Lung (tissue), 11 donors: ENCODE measurements at regions not wholly inside any gene's neighbourhood (a gene's known extent, or its start where the extent isn't known, plus 50 kb on each side); places are given as distances from the start of the nearest gene placed in this dataset.

Source experiments
- ATAC-seq: fragments of 200-7000 bp; cut with Tn5 transposase; one replicate; pipeline ENCODE4 v1.9.1; 2020; ENCODE audit warnings: moderate number of reproducible peaks; ENCODE audit not compliant: insufficient read depth, low FRiP score
- DNase-seq, 3 donors: peaks; one replicate each; pipeline ENCODE4 v3.0.0-alpha.2; 2013 to 2017
- H3K27ac ChIP-seq, 2 donors: one replicate each; pipeline ENCODE4 v1.5.1; 2013; ENCODE audit warnings: mild to moderate bottlenecking in 2 of 2, moderate library complexity in 2 of 2, control low read depth in 1 of 2, inconsistent platforms in 1 of 2, low read depth in 1 of 2, low read length in 1 of 2
- H3K27me3 ChIP-seq, 3 donors: one replicate each; pipeline ENCODE4 v1.5.1; 2013; ENCODE audit warnings: low read length in 2 of 3; ENCODE audit not compliant: control insufficient read depth in 3 of 3, insufficient read depth in 3 of 3
- H3K36me3 ChIP-seq, 4 donors: one replicate each; pipeline ENCODE4 v1.5.1; 2013; ENCODE audit warnings: low read length in 4 of 4, mild to moderate bottlenecking in 1 of 4, moderate library complexity in 1 of 4; ENCODE audit not compliant: control insufficient read depth in 4 of 4, insufficient read depth in 4 of 4
- H3K4me1 ChIP-seq, 5 donors: one replicate each; pipeline ENCODE4 v1.5.1; 2013; ENCODE audit warnings: low read length in 5 of 5, mild to moderate bottlenecking in 2 of 5, moderate library complexity in 1 of 5; ENCODE audit not compliant: control insufficient read depth in 5 of 5, insufficient read depth in 5 of 5
- H3K4me3 ChIP-seq: one replicate; pipeline ENCODE4 v1.5.1; 2013; ENCODE audit warnings: mild to moderate bottlenecking, control low read depth, moderate library complexity
- H3K9ac ChIP-seq, 2 donors: one replicate each; pipeline ENCODE4 v1.5.1; 2013; ENCODE audit warnings: low read length in 2 of 2, control low read depth in 1 of 2; ENCODE audit not compliant: insufficient read depth in 1 of 2
- H3K9me3 ChIP-seq, 4 donors: one replicate each; pipeline ENCODE4 v1.5.1; 2013; ENCODE audit warnings: low read length in 3 of 4, mild to moderate bottlenecking in 1 of 4, moderate library complexity in 1 of 4; ENCODE audit not compliant: control insufficient read depth in 4 of 4, insufficient read depth in 3 of 4
- CTCF ChIP-seq: IDR thresholded peaks from 2 replicates; pipeline ENCODE4 v1.5.1; 2012; ENCODE audit warnings: mild to moderate bottlenecking; ENCODE audit errors: control extremely low read depth, extremely low read depth
- WGBS, 2 donors: extraction: QIAGEN DNeasy Blood & Tissue Kit; methylation state at CpG; one replicate each; pipeline ENCODE4 v1.1.7; 2013; 5-methylcytosine and 5-hydroxymethylcytosine counted together
- donor health status: control.
- donor health status: control.
- donor health status: Bipolar disorder and iron deficiency.
- donor health status: healthy.
- donor health status: DM: yes; HTN: yes; CAD: no.

- Histone ChIP-seq H3K27ac (no peak overlapping the region), H3K27me3 (no peaks in the 10 kb centered on the region), H3K9me3 (no peaks in the 10 kb centered on the region), H3K4me1 (no peaks in the 10 kb centered on the region), H3K4me3 (no peak overlapping the region), H3K36me3 (no peaks in the 10 kb centered on the region), H3K9ac (no peak overlapping the region)
- TF ChIP-seq CTCF = no peak
- WGBS, 2 donors = 77 to 82% methylated on average over 5 of the region's 5 CpGs
- ATAC-seq (peak; percentile 15), DNase-seq (no peak)
Observed at GRCh38 chr13:79225487-79226232, 180.4 kb downstream of the RBM26 start.

GRCh38 chr13:79222427-79223205 lies 183.4 kb downstream of the RBM26 start:
- no peaks in the 10 kb centered on the region for H3K27me3 ChIP-seq
- DNase-seq = no peak
- H3K4me3 ChIP-seq = no peak overlapping the region
- no peaks in the 10 kb centered on the region for H3K4me1 ChIP-seq
- 91 to 95% methylated on average over 4 of the region's 4 CpGs for WGBS, 2 donors
- no peak overlapping the region for H3K9ac ChIP-seq
- H3K27ac ChIP-seq = no peak overlapping the region
- H3K36me3 ChIP-seq = no peaks in the 10 kb centered on the region
- no peak for TF ChIP-seq CTCF
- ATAC-seq = no peak
- no peaks in the 10 kb centered on the region for H3K9me3 ChIP-seq

GRCh38 chr13:79212064-79212619 lies 193.9 kb downstream of the RBM26 start:
- Histone ChIP-seq H3K4me1 (no peaks in the 10 kb centered on the region), H3K4me3 (no peak overlapping the region), H3K27ac (no peak overlapping the region), H3K9ac (no peak overlapping the region), H3K27me3 (no peaks in the 10 kb centered on the region), H3K9me3 (no peaks in the 10 kb centered on the region), H3K36me3 (no peaks in the 10 kb centered on the region)
- no peak for TF ChIP-seq CTCF
- ATAC-seq (no peak), DNase-seq (no peak)
- WGBS, 2 donors = 77 to 84% methylated on average over 10 of the region's 10 CpGs
